ENCODE measurements at regions not wholly inside any gene's neighbourhood (a gene's known extent, or its start where the extent isn't known, plus 50 kb on each side); places are given as distances from the start of the nearest gene placed in this dataset.

- no peak for TF ChIP-seq POLR2A (IDR thresholded peaks at IDR 0.05)
- TF ChIP-seq, protein P1, sequence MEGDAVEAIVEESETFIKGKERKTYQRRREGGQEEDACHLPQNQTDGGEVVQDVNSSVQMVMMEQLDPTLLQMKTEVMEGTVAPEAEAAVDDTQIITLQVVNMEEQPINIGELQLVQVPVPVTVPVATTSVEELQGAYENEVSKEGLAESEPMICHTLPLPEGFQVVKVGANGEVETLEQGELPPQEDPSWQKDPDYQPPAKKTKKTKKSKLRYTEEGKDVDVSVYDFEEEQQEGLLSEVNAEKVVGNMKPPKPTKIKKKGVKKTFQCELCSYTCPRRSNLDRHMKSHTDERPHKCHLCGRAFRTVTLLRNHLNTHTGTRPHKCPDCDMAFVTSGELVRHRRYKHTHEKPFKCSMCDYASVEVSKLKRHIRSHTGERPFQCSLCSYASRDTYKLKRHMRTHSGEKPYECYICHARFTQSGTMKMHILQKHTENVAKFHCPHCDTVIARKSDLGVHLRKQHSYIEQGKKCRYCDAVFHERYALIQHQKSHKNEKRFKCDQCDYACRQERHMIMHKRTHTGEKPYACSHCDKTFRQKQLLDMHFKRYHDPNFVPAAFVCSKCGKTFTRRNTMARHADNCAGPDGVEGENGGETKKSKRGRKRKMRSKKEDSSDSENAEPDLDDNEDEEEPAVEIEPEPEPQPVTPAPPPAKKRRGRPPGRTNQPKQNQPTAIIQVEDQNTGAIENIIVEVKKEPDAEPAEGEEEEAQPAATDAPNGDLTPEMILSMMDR (IDR thresholded peaks at IDR 0.05): no peak
Observed at GRCh38 chr9:2263665-2264064, 248.5 kb downstream of the SMARCA2 start.
